H1 (cell line): ENCODE measurements at regions not wholly inside any gene's neighbourhood (a gene's known extent, or its start where the extent isn't known, plus 50 kb on each side); places are given as distances from the start of the nearest gene placed in this dataset.

Experiments
- CTCF ChIA-PET: fragments of 300-600 bp; sonication (Branson Sonifier 250); formaldehyde crosslinking; loops from one replicate; lab custom pipeline; 2021; ENCODE audit not compliant: partially characterized antibody; lab: Charles Lee
- POLR2A ChIA-PET: fragments of 300-600 bp; sonication (Branson Sonifier 250); formaldehyde crosslinking; loops from one replicate; lab custom pipeline; 2021; ENCODE audit warnings: inconsistent platforms; ENCODE audit not compliant: partially characterized antibody; lab: Charles Lee
- DNase-seq, 2 experiments: peaks; one replicate each; pipeline versions ENCODE4 v3.0.0 to v3.0.0-alpha.2; 2010 to 2022; ENCODE audit warnings: low spot score in 2 of 2, low read depth in 1 of 2, mixed read lengths in 1 of 2
- FAIRE-seq: peaks from 2 replicates; lab custom pipeline; 2011; peaks lifted over from hg19 to GRCh38; lab: Jason Lieb, UNC
- H2AFZ ChIP-seq: 2 replicates; pipeline ENCODE4 v1.8.1; 2012; ENCODE audit warnings: low read length, inconsistent platforms
- H2AK5ac ChIP-seq: 2 replicates; pipeline ENCODE4 v1.6.1; 2013; ENCODE audit warnings: low read depth, low read length
- H2BK120ac ChIP-seq: replicated peaks from 2 replicates; pipeline ENCODE3; 2013; ENCODE audit warnings: low read depth, low read length, inconsistent platforms
- H2BK12ac ChIP-seq: 2 replicates; pipeline ENCODE4 v1.6.1; 2013; ENCODE audit warnings: low read depth, low read length
- H2BK15ac ChIP-seq: 2 replicates; pipeline ENCODE4 v1.6.1; 2013; ENCODE audit warnings: low read length
- H2BK20ac ChIP-seq: 2 replicates; pipeline ENCODE4 v1.6.1; 2013; ENCODE audit warnings: low read length
- H2BK5ac ChIP-seq: 2 replicates; pipeline ENCODE4 v1.6.1; 2013; ENCODE audit warnings: low read depth, low read length
- H3K14ac ChIP-seq: 2 replicates; pipeline ENCODE4 v1.6.1; 2013; ENCODE audit warnings: inconsistent platforms; ENCODE audit not compliant: insufficient read length
- H3K18ac ChIP-seq: 2 replicates; pipeline ENCODE4 v1.6.1; 2013; ENCODE audit warnings: low read length; ENCODE audit errors: extremely low read depth
- H3K23ac ChIP-seq: 2 replicates; pipeline ENCODE4 v1.6.1; 2013; ENCODE audit warnings: inconsistent platforms; ENCODE audit not compliant: insufficient read length
- H3K23me2 ChIP-seq: 2 replicates; pipeline ENCODE4 v1.6.1; 2013; ENCODE audit warnings: low read depth, low read length
- H3K27ac ChIP-seq: 2 replicates; pipeline ENCODE4 v1.6.1; 2011; ENCODE audit warnings: low read depth, low read length, inconsistent platforms
- H3K27me3 ChIP-seq, 4 experiments: replicated peaks in 1 of 4; 1 replicate in 1 of 4; 2 replicates in 3 of 4; pipeline versions ENCODE4 v1.6.1 to v1.8.1; 2011 to 2013; ENCODE audit warnings: low read length in 3 of 4, mild to moderate bottlenecking in 3 of 4, inconsistent platforms in 2 of 4, mixed read lengths in 2 of 4, moderate library complexity in 1 of 4; ENCODE audit not compliant: control insufficient read depth in 3 of 4, insufficient read depth in 3 of 4; ENCODE audit errors: extremely low read depth in 1 of 4
- H3K36me3 ChIP-seq, 4 experiments: 2 replicates each; pipeline versions ENCODE4 v1.6.1 to v1.8.1; 2011 to 2013; ENCODE audit warnings: mild to moderate bottlenecking in 4 of 4, low read length in 3 of 4, moderate library complexity in 2 of 4, control low read depth in 1 of 4, inconsistent platforms in 1 of 4; ENCODE audit not compliant: insufficient read depth in 4 of 4, control insufficient read depth in 2 of 4
- H3K4ac ChIP-seq: replicated peaks from 2 replicates; pipeline ENCODE3; 2013; ENCODE audit warnings: low read length, low read depth, mixed read lengths, inconsistent platforms; ENCODE audit not compliant: insufficient read length
- H3K4me1 ChIP-seq, 4 experiments: replicated peaks in 1 of 4; 1 replicate in 1 of 4; 2 replicates in 3 of 4; pipeline versions ENCODE4 v1.6.1 to v1.8.1; 2011 to 2013; ENCODE audit warnings: low read length in 3 of 4, inconsistent platforms in 2 of 4, mixed read lengths in 1 of 4; ENCODE audit not compliant: insufficient read depth in 4 of 4, control insufficient read depth in 3 of 4
- H3K4me2 ChIP-seq, 2 experiments: 2 replicates each; pipeline versions ENCODE4 v1.6.1 to v1.8.1; 2011 to 2013; ENCODE audit warnings: low read depth in 2 of 2, low read length in 2 of 2, control low read depth in 1 of 2, inconsistent platforms in 1 of 2, mild to moderate bottlenecking in 1 of 2; ENCODE audit not compliant: insufficient read depth in 1 of 2
- H3K4me3 ChIP-seq, 4 experiments: fragments of 200-600, 300-600 bp in 1 of 4; sonication (generic), shearing (Covaris generic), sonication (Bioruptor Twin) in 1 of 4; 2 replicates each; pipeline versions ENCODE4 v1.5.1 to v1.8.1; 2011 to 2016; ENCODE audit warnings: low read length in 4 of 4, low read depth in 3 of 4, control low read depth in 2 of 4, inconsistent platforms in 2 of 4, mild to moderate bottlenecking in 2 of 4, mixed read lengths in 1 of 4, moderate library complexity in 1 of 4; ENCODE audit not compliant: insufficient read depth in 2 of 4; ENCODE audit errors: extremely low read depth in 1 of 4
- H3K56ac ChIP-seq: replicated peaks from 2 replicates; pipeline ENCODE3; 2013; ENCODE audit warnings: low read depth, mild to moderate bottlenecking, mixed read lengths, low read length, inconsistent platforms; ENCODE audit not compliant: insufficient read length
- H3K79me1 ChIP-seq: 2 replicates; pipeline ENCODE4 v1.6.1; 2013; ENCODE audit warnings: low read depth, low read length, control low read depth
- H3K79me2 ChIP-seq, 2 experiments: 2 replicates each; pipeline versions ENCODE4 v1.6.1 to v1.8.1; 2012 to 2013; ENCODE audit warnings: low read length in 2 of 2, mild to moderate bottlenecking in 2 of 2, inconsistent platforms in 1 of 2; ENCODE audit not compliant: insufficient read depth in 2 of 2, control insufficient read depth in 1 of 2
- H3K9ac ChIP-seq, 4 experiments: replicated peaks in 1 of 4; 1 replicate in 1 of 4; 2 replicates in 3 of 4; pipeline versions ENCODE4 v1.6.1 to v1.8.1; 2011 to 2013; ENCODE audit warnings: low read depth in 3 of 4, low read length in 3 of 4, control low read depth in 2 of 4, mild to moderate bottlenecking in 2 of 4, moderate library complexity in 2 of 4, inconsistent platforms in 1 of 4; ENCODE audit errors: extremely low read depth in 1 of 4
- H3K9me3 ChIP-seq, 2 experiments: 2 replicates each; pipeline versions ENCODE4 v1.6.1 to v1.8.1; 2012 to 2013; ENCODE audit warnings: mild to moderate bottlenecking in 2 of 2, moderate library complexity in 2 of 2, control low read depth in 1 of 2, inconsistent platforms in 1 of 2, low read depth in 1 of 2, low read length in 1 of 2, mixed read lengths in 1 of 2; ENCODE audit not compliant: insufficient read depth in 2 of 2
- H4K20me1 ChIP-seq, 2 experiments: replicated peaks in 1 of 2; 2 replicates each; pipeline versions ENCODE3 to v1.8.1; 2011 to 2013; ENCODE audit warnings: inconsistent platforms in 2 of 2, low read length in 2 of 2, mild to moderate bottlenecking in 1 of 2; ENCODE audit not compliant: insufficient read depth in 2 of 2, control insufficient read depth in 1 of 2
- H4K5ac ChIP-seq: 2 replicates; pipeline ENCODE4 v1.6.1; 2013; ENCODE audit warnings: low read length, low read depth, mixed read lengths, inconsistent platforms; ENCODE audit not compliant: insufficient read length
- H4K8ac ChIP-seq: 2 replicates; pipeline ENCODE4 v1.8.0; 2013; ENCODE audit warnings: mild to moderate bottlenecking, moderate library complexity, low read length, inconsistent platforms; ENCODE audit not compliant: insufficient read depth; ENCODE audit errors: extremely low read depth
- H4K91ac ChIP-seq: replicated peaks from 2 replicates; pipeline ENCODE3; 2013; ENCODE audit warnings: low read length, mixed read lengths, inconsistent platforms; ENCODE audit not compliant: insufficient read length
- CBX8 ChIP-seq: fragments of 300-800, 300-1000 bp; sonication (generic); IDR thresholded peaks from 2 replicates; pipeline ENCODE4 v1.7.1; 2016; ENCODE audit warnings: low read depth, low read length, borderline replicate concordance
- CHD2 ChIP-seq: IDR thresholded peaks from 2 replicates; pipeline ENCODE4 v1.6.1; 2012; ENCODE audit warnings: low read length, improper control_type of control experiment
- CTCF ChIP-seq, 3 experiments: IDR thresholded peaks; 1 replicate in 2 of 3; 2 replicates in 1 of 3; pipeline versions ENCODE4 v1.5.1 to v1.6.1; 2011; ENCODE audit warnings: low read length in 3 of 3, mild to moderate bottlenecking in 3 of 3, inconsistent platforms in 2 of 3, low read depth in 1 of 3, moderate library complexity in 1 of 3; ENCODE audit not compliant: insufficient read depth in 1 of 3; ENCODE audit errors: control extremely low read depth in 1 of 3
- KDM1A ChIP-seq: fragments of 200-600, 300-600 bp; sonication (generic); IDR thresholded peaks from 2 replicates; pipeline ENCODE4 v1.7.1; 2016; ENCODE audit warnings: mild to moderate bottlenecking, low read length, borderline replicate concordance
- POU5F1 ChIP-seq: IDR thresholded peaks from 2 replicates; pipeline ENCODE4 v1.6.1; 2011; ENCODE audit warnings: low read depth, mild to moderate bottlenecking, low read length, moderate library complexity
- SIRT6 ChIP-seq: IDR thresholded peaks from one replicate; pipeline ENCODE4 v1.7.1; 2012; ENCODE audit warnings: low read length, inconsistent platforms
- SIX5 ChIP-seq: IDR thresholded peaks from 2 replicates; pipeline ENCODE4 v1.6.1; 2011; ENCODE audit warnings: mild to moderate bottlenecking, low read depth, low read length
- WGBS, 2 experiments: shearing (Covaris generic) in 1 of 2; methylation state at CpG; one replicate each; pipeline versions ENCODE4 v1.1.6 to v1.1.7; 2013 to 2015; ENCODE audit warnings: low lambda C conversion rate in 2 of 2, mixed read lengths in 2 of 2, inconsistent platforms in 1 of 2, low coverage in 1 of 2, missing lambda C conversion rate in 1 of 2; ENCODE audit not compliant: insufficient replicate concordance in 2 of 2, insufficient coverage in 1 of 2, insufficient read length in 1 of 2; ENCODE audit errors: extremely low coverage in 1 of 2, missing lambda C conversion rate in 1 of 2; 5-methylcytosine and 5-hydroxymethylcytosine counted together

DNA sequence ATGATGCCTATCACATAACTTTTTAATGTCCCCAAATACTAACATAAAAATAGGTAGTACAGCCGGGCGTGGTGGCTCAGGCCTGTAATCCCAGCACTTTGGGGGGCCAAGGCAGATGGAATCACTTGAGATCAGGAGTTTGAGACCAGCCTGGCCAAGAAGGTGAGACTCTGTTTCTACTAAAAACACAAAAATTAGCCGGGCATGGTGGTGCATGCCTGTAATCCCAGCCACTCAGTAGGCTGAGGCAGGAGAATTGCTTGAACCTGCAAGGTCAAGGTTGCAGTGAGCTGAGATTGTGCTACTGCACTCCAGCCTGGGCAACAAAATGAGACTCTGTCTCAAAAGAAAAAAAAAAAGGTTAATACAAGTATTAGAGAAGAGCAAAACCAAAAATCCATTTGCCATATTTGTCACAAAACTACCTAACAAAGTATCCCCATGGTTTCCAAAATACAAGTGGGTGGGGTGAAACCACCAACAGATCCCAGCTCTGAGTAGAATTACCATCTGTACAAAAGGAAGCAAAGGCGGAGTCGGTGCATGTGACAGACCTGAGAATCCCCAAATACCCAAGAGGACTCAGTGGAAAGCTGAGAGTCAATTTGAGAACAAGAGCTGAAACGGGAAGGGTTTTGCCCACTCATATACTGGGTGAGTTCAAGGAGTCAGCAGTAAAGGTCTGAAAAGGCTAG, 113.2 kb downstream of the TOMM20 start:
- no peak overlapping the region for H3K9ac ChIP-seq
- H3K23ac ChIP-seq = no peak overlapping the region
- ChIA-PET POLR2A (no interaction called here), CTCF (interaction anchor here (0.6 to 1.2 kb wide), 2 partner anchors 10 to 1698 kb away, joined by 3 read pairs; no protein-coding TSS in a partner anchor)
- no peak overlapping the region for H3K14ac ChIP-seq
- H3K4me1 ChIP-seq = no peaks in the 10 kb centered on the region; a peak in 1 of 7 replicates
- no peak overlapping the region for H3K27ac ChIP-seq
- no peak overlapping the region for H4K8ac ChIP-seq
- H3K36me3 ChIP-seq = no peaks in the 10 kb centered on the region
- no peak overlapping the region for H3K4ac ChIP-seq
- FAIRE-seq (no peak), DNase-seq (no peak)
- no peak overlapping the region for H3K56ac ChIP-seq
- peaks cover 0 to 1% (median 0%) of the 10 kb centered on the region in 4 experiments; a peak in 2 of 7 replicates for H3K27me3 ChIP-seq
- H2AK5ac ChIP-seq = no peak overlapping the region
- no peaks in the 10 kb centered on the region for H3K79me2 ChIP-seq
- H3K18ac ChIP-seq = no peak overlapping the region
- no peak overlapping the region for H4K91ac ChIP-seq
- no peaks in the 10 kb centered on the region for H3K79me1 ChIP-seq
- H2BK15ac ChIP-seq = no peak overlapping the region
- H2BK20ac ChIP-seq = no peak overlapping the region
- no peak overlapping the region for H3K4me3 ChIP-seq
- H2BK120ac ChIP-seq = no peak overlapping the region
- H2AFZ ChIP-seq = 0 out of 2 replicates have a peak overlapping the region, but pooled peaks have one; percentile 39
- H3K9me3 ChIP-seq = no peaks in the 10 kb centered on the region
- H4K20me1 ChIP-seq = no peaks in the 10 kb centered on the region
- H4K5ac ChIP-seq = no peak overlapping the region
- H2BK12ac ChIP-seq = no peak overlapping the region
- no peaks in the 10 kb centered on the region for H3K23me2 ChIP-seq
- TF ChIP-seq POU5F1 (no peak), CBX8 (no peak), SIX5 (no peak), CHD2 (no peak), SIRT6 (no peak), CTCF (IDR thresholded peaks at IDR 0.05; ENCODE audit: control extremely low read depth in 1 of 3, insufficient read depth in 1 of 3, low read depth in 1 of 3, low read length in 3 of 3) (no peak), KDM1A (no peak)
- WGBS, 2 experiments = 88% methylated on average over 6 of the region's 6 CpGs; no CpG with 5 or more reads in 1 of the 2 experiments
- no peak overlapping the region for H3K4me2 ChIP-seq
- no peak overlapping the region for H2BK5ac ChIP-seq
